ENCODE measurements at regions not wholly inside any gene's neighbourhood (a gene's known extent, or its start where the extent isn't known, plus 50 kb on each side); places are given as distances from the start of the nearest gene placed in this dataset.
"Not testable (repeated sequence)": the region's sequence is repeated elsewhere in the genome, so short reads cannot be mapped to it uniquely, and the experiment has no call there.

GRCh38 chr4:173735585-173735984 lies 205.6 kb upstream of the HAND2 start:
- TF ChIP-seq ZFX (IDR thresholded peaks at IDR 0.05; ENCODE audit: borderline replicate concordance) (no peak), CTCF (IDR thresholded peaks at IDR 0.05) (no peak)

GRCh38 chr4:173735049-173735448 lies 205.0 kb upstream of the HAND2 start:
- no peak overlapping the region for H3K27ac ChIP-seq
- no peak for TF ChIP-seq CTCF (IDR thresholded peaks at IDR 0.05)
- no peak for TF ChIP-seq ZFX (IDR thresholded peaks at IDR 0.05; ENCODE audit: borderline replicate concordance)

More at GRCh38 chr4:173735585-173735984, 205.6 kb upstream of the HAND2 start:
- H3K27ac ChIP-seq: no peak overlapping the region

GRCh38 chr4:173731257-173731656 lies 201.2 kb upstream of the HAND2 start:
- TF ChIP-seq CTCF (IDR thresholded peaks at IDR 0.05) (no peak), ZFX (IDR thresholded peaks at IDR 0.05; ENCODE audit: borderline replicate concordance) (no peak)
- H3K27ac ChIP-seq: no peak overlapping the region

GRCh38 chr4:173722075-173722474 lies 192.0 kb upstream of the HAND2 start:
- TF ChIP-seq ZFX (IDR thresholded peaks at IDR 0.05; ENCODE audit: borderline replicate concordance): no peak
- TF ChIP-seq CTCF (IDR thresholded peaks at IDR 0.05): no peak
- H3K27ac ChIP-seq: no peak overlapping the region

GRCh38 chr4:173718504-173718903 lies 188.5 kb upstream of the HAND2 start:
- H3K27ac ChIP-seq: not testable (repeated sequence)

GRCh38 chr4:173717581-173717980 lies 187.6 kb upstream of the HAND2 start:
- TF ChIP-seq ZFX (IDR thresholded peaks at IDR 0.05; ENCODE audit: borderline replicate concordance): no peak
- TF ChIP-seq CTCF (IDR thresholded peaks at IDR 0.05): no peak
- no peak overlapping the region for H3K27ac ChIP-seq

- no peak overlapping the region for H3K27ac ChIP-seq
- no peak for TF ChIP-seq ZFX (IDR thresholded peaks at IDR 0.05; ENCODE audit: borderline replicate concordance)
- no peak for TF ChIP-seq CTCF (IDR thresholded peaks at IDR 0.05)
These were observed 184.4 kb upstream of the HAND2 start for GRCh38 chr4:173714456-173714855.

GRCh38 chr4:173713026-173713425 lies 183.0 kb upstream of the HAND2 start:
- no peak for TF ChIP-seq ZFX (IDR thresholded peaks at IDR 0.05; ENCODE audit: borderline replicate concordance)
- no peak overlapping the region for H3K27ac ChIP-seq

Measured in 22Rv1 (cell line).